T-cell (primary cell): ENCODE measurements at regions not wholly inside any gene's neighbourhood (a gene's known extent, or its start where the extent isn't known, plus 50 kb on each side); places are given as distances from the start of the nearest gene placed in this dataset.

Experiments
- ATAC-seq, 4 experiments: fragments of 200-7000 bp in 3 of 4; fragments of 150-1000 bp in 1 of 4; cut with Tn5 transposase; replicated peaks in 1 of 4; 1 replicate in 3 of 4; 2 replicates in 1 of 4; pipeline ENCODE4 v1.10.0; 2021; ENCODE audit warnings: moderate library complexity in 3 of 4, mild to moderate bottlenecking in 2 of 4, moderate number of reproducible peaks in 1 of 4
- CTCF ChIA-PET, 2 donors: fragments of 300-600 bp; sonication (Branson Sonifier 250); formaldehyde crosslinking; loops; one replicate each; lab custom pipeline; 2022; ENCODE audit warnings: antibody characterized with exemption in 2 of 2; lab: Charles Lee
- POLR2A ChIA-PET, 2 donors: fragments of 300-600 bp; sonication (Branson Sonifier 250); formaldehyde crosslinking; loops; one replicate each; lab custom pipeline; 2022; ENCODE audit warnings: antibody characterized with exemption in 2 of 2; lab: Charles Lee
- DNase-seq, 35 experiments: peaks; one replicate each; pipeline versions ENCODE4 v3.0.0 to v3.0.0-alpha.2; 2013 to 2023
- H3K27ac ChIP-seq: one replicate; pipeline ENCODE4 v1.5.1; 2013; ENCODE audit warnings: low read length
- H3K27me3 ChIP-seq, 2 experiments: replicated peaks in 1 of 2; 1 replicate in 1 of 2; 2 replicates in 1 of 2; pipeline versions ENCODE4 v1.6.1 to v1.7.0; 2013; ENCODE audit warnings: low read length in 1 of 2, mixed read lengths in 1 of 2; ENCODE audit not compliant: control insufficient read depth in 2 of 2, insufficient read depth in 2 of 2; ENCODE audit errors: extremely low read depth in 1 of 2
- H3K36me3 ChIP-seq, 2 donors: 1 replicate in 1 of 2; 2 replicates in 1 of 2; pipeline versions ENCODE4 v1.6.1 to v1.7.0; 2013; ENCODE audit warnings: low read length in 1 of 2; ENCODE audit not compliant: control insufficient read depth in 2 of 2, insufficient read depth in 1 of 2; ENCODE audit errors: extremely low read depth in 1 of 2
- H3K4me1 ChIP-seq, 2 experiments: 1 replicate in 1 of 2; 2 replicates in 1 of 2; pipeline versions ENCODE4 v1.6.1 to v1.7.0; 2013; ENCODE audit warnings: low read length in 2 of 2, mixed read lengths in 1 of 2; ENCODE audit not compliant: insufficient read depth in 2 of 2, control insufficient read depth in 1 of 2; ENCODE audit errors: extremely low read depth in 1 of 2
- H3K4me3 ChIP-seq, 2 donors: 1 replicate in 1 of 2; 2 replicates in 1 of 2; pipeline versions ENCODE4 v1.5.1 to v1.7.0; 2013; ENCODE audit warnings: mild to moderate bottlenecking in 2 of 2, low read length in 1 of 2, moderate library complexity in 1 of 2; ENCODE audit not compliant: control insufficient read depth in 1 of 2; ENCODE audit errors: extremely low read depth in 1 of 2
- H3K9me3 ChIP-seq: 2 replicates; pipeline ENCODE4 v1.7.0; 2013
- H3K27ac Mint-ChIP-seq, 2 donors: one replicate each; pipeline ENCODE4 v1.8.0; 2020 to 2021; ENCODE audit warnings: mild to moderate bottlenecking in 2 of 2, mixed read lengths in 2 of 2
- H3K27me3 Mint-ChIP-seq, 2 donors: one replicate each; pipeline ENCODE4 v1.8.0; 2021 to 2022; ENCODE audit warnings: mixed read lengths in 2 of 2
- H3K36me3 Mint-ChIP-seq: one replicate; pipeline ENCODE4 v1.8.0; 2021; ENCODE audit warnings: mixed read lengths
- H3K4me1 Mint-ChIP-seq, 3 donors: one replicate each; pipeline ENCODE4 v1.8.0; 2020 to 2022; ENCODE audit warnings: mixed read lengths in 3 of 3, mild to moderate bottlenecking in 1 of 3
- H3K4me3 Mint-ChIP-seq, 3 donors: one replicate each; pipeline ENCODE4 v1.8.0; 2020 to 2022; ENCODE audit warnings: mild to moderate bottlenecking in 3 of 3, mixed read lengths in 3 of 3, moderate library complexity in 3 of 3
- H3K9me3 Mint-ChIP-seq, 3 donors: one replicate each; pipeline ENCODE4 v1.8.0; 2020 to 2022; ENCODE audit warnings: mixed read lengths in 3 of 3
- WGBS: methylation state at CpG from one replicate; pipeline ENCODE4 v1.1.5; 2013; ENCODE audit warnings: missing lambda C conversion rate; ENCODE audit not compliant: insufficient coverage; 5-methylcytosine and 5-hydroxymethylcytosine counted together

DNA sequence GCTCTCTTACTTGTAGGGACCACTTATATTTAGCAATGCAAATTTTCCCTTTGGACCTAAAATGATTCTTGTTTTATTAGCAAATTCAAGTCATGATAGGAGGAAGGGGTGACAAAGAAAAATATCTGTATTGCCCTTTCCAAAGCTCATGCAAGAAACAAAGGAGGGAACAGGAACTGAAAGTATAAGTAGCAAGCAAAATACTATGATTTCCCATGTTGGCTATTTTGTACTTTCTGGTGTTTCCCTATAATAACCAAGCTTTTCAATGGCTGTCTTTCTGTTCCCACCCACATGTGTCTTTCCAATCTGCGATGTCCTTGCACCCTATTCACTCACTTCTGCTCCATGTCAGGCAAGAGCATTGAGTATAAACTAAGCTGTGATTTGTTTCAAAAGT is 279.7 kb downstream of the RNF144A start:
- Histone ChIP-seq H3K9me3 (no peaks in the 10 kb centered on the region), H3K36me3 (no peaks in the 10 kb centered on the region), H3K27me3 (no peaks in the 10 kb centered on the region), H3K4me3 (no peak overlapping the region), H3K4me1 (no peaks in the 10 kb centered on the region), H3K27ac (no peak overlapping the region)
- no peak for DNase-seq
- Mint-ChIP-seq H3K36me3 (peaks cover 3% of the 10 kb centered on the region), H3K4me3 (no peak overlapping the region), H3K9me3 (no peaks in the 10 kb centered on the region), H3K27ac (no peak overlapping the region), H3K27me3 (no peaks in the 10 kb centered on the region), H3K4me1 (no peaks in the 10 kb centered on the region)
- no CpG with 5 or more reads among the region's 1 CpG for WGBS
- ChIA-PET POLR2A (no interaction called here), CTCF (no interaction called here)
- no peak for ATAC-seq

DNA sequence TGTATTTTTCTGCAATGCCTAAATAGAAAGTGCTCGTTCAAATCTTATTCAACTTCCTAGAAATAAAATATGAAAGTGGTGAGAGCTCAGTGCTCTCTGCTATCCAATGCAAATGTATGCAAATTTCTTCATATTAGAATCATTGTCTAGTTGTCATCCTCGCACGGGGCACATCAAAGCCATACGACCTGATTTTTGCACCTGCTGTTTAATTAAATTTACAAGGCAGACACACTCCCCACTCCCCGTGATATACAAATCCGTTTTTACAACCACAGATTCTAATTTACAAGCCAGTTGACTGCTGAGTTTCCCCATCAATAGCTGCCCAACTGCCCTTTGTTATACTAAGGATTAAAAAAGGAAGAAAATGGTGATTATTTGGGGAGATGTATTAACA is 284.6 kb downstream of the RNF144A start:
- Mint-ChIP-seq H3K36me3 (peaks cover 3% of the 10 kb centered on the region), H3K4me3 (no peak overlapping the region), H3K27ac (no peak overlapping the region), H3K4me1 (no peaks in the 10 kb centered on the region), H3K27me3 (no peaks in the 10 kb centered on the region), H3K9me3 (no peaks in the 10 kb centered on the region)
- Histone ChIP-seq H3K4me1 (no peaks in the 10 kb centered on the region), H3K27ac (no peak overlapping the region), H3K27me3 (peaks cover 0 to 4% of the 10 kb centered on the region in 2 experiments), H3K36me3 (no peaks in the 10 kb centered on the region), H3K4me3 (no peak overlapping the region), H3K9me3 (no peaks in the 10 kb centered on the region)
- ChIA-PET CTCF (interaction anchor here in 1 of 2 donors (1.0 kb wide), 1 partner anchor 1486 kb away, joined by 4 read pairs; no protein-coding TSS in a partner anchor), POLR2A (interaction anchor here in 1 of 2 donors (0.6 kb wide), 1 partner anchor 88 kb away, joined by 4 read pairs; no protein-coding TSS in a partner anchor)
- 69% methylated on average over 3 of the region's 6 CpGs for whole genome bisulfite sequencing
- no peak for ATAC-seq
- DNase-seq: no peak

DNA sequence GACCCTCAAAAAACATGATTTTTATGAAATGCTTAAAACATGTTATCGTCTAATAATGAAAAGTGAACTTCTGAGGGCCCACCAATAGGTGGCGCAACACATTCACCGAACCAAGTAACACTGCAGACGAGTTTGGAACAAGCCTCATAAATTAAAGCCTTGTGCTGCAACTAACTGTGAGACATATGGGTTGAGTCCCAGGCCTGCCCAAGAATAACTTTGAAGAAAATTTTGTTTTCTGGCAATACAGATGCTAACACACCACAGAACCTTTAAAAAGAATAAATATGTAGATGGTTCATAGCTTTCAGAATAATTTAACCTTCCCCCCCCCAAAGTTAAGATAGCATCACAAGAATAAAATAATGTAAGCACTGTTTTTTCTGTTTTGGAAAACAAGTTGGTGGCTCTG is 285.9 kb downstream of the RNF144A start:
- Histone ChIP-seq H3K9me3 (no peaks in the 10 kb centered on the region), H3K4me1 (no peaks in the 10 kb centered on the region), H3K36me3 (no peaks in the 10 kb centered on the region), H3K27ac (no peak overlapping the region), H3K27me3 (peaks cover 0 to 4% of the 10 kb centered on the region in 2 experiments), H3K4me3 (no peak overlapping the region)
- Mint-ChIP-seq H3K27ac (no peak overlapping the region), H3K4me3 (no peak overlapping the region), H3K36me3 (peaks cover 3% of the 10 kb centered on the region), H3K27me3 (no peaks in the 10 kb centered on the region), H3K9me3 (no peaks in the 10 kb centered on the region), H3K4me1 (no peaks in the 10 kb centered on the region)
- POLR2A ChIA-PET: interaction anchor here in 1 of 2 donors (0.6 kb wide), 1 partner anchor 9 kb away, joined by 3 read pairs; no protein-coding TSS in a partner anchor
- CTCF ChIA-PET: interaction anchor here (0.6 to 1.1 kb wide), 15 partner anchors 14 to 1822 kb away, joined by 3 to 10 read pairs (median 4); no protein-coding TSS in a partner anchor
- WGBS: 22% methylated on average over 3 of the region's 4 CpGs
- ATAC-seq (peak in 3 of 4 experiments; percentile 41 to 60 (median 55)), DNase-seq (peak in 33 of 35 experiments; percentile 4 to 77 (median 48))

DNA sequence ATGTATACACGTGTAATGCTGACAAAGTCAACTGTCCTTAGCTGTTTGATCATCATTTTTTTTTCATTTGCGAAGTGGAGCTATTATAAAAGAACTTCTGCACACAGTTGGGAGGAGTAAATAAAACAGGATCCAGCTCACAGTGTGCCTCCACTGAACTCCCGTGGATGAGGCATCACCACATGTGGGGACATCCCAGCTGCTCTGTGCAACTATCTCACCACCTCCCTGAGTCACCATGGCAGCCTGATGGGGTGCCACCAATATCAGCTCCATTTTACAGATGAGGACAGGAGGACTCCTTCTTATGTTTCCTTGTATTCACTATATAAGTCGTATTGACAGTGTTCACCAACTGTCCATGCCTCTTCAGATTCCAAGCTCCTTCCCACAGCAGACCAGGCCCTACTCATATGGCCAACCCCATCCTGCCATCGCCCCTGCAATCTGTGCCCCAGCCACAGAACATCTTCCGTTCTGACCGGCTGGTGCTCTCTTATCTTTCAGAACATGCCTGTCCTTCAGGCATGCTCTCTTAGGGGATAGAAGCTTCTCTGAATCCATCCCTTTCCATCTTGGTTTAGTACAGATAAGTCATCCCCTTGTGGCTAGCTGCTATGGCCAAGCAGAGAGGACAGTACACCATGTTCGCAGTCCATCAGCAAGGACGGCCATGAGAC is 288.1 kb downstream of the RNF144A start:
- POLR2A ChIA-PET: interaction anchor here in 1 of 2 donors (0.6 kb wide), 1 partner anchor 1314 kb away, joined by 3 read pairs; no protein-coding TSS in a partner anchor
- no peaks in the 10 kb centered on the region for H3K36me3 Mint-ChIP-seq

DNA sequence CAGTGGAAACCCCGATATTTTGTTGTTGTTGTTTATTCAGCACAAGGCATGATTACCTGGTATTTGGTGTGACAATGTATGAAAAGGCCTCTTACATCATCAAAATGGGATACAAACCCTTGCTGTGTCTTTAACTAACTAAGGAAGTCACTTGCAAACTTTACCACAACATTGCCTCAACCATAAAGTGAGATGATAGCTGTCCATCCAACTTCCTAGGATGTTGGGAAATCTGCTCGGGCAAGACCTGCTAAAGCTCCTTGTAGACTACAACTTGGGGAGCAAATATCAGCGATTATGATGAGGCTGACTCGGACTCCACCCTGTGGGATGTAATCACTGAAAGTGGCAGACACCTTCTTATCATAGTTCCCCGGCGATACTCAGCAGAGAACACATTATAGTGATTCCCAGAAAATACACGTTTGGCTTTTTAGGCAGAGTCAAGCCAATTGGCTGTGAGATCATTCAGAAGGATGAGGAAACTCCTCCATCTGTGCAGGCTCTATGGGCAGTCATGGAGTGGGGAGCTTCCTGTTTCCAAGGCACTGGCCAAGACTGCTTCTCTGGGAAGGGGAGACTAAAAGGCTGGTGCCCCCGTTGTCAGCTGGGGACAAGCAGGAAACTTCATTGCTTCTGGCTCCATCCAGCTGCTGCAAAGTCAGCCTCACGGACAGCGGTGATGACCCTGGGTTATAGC is 289.0 kb downstream of the RNF144A start:
- no peaks in the 10 kb centered on the region for H3K4me1 ChIP-seq
- CTCF ChIA-PET: interaction anchor here in 1 of 2 donors (1.0 to 1.6 kb wide), 2 partner anchors 7 to 1479 kb away, joined by 3 to 5 read pairs; no protein-coding TSS in a partner anchor
- H3K27ac Mint-ChIP-seq: no peak overlapping the region

More for the DNA sequence above, 288.1 kb downstream of the RNF144A start:
- 67% methylated on average over 5 of the region's 9 CpGs for WGBS
- Histone ChIP-seq H3K4me1 (no peaks in the 10 kb centered on the region), H3K27ac (no peak overlapping the region), H3K9me3 (no peaks in the 10 kb centered on the region), H3K4me3 (no peak overlapping the region), H3K36me3 (no peaks in the 10 kb centered on the region), H3K27me3 (peaks cover 0 to 4% of the 10 kb centered on the region in 2 experiments)
- no peaks in the 10 kb centered on the region for H3K9me3 Mint-ChIP-seq
- DNase-seq (no peak), ATAC-seq (no peak)
- no peaks in the 10 kb centered on the region for H3K4me1 Mint-ChIP-seq
- CTCF ChIA-PET: interaction anchor here in 1 of 2 donors (1.6 kb wide), 1 partner anchor 8 kb away, joined by 5 read pairs; no protein-coding TSS in a partner anchor
- H3K4me3 Mint-ChIP-seq: no peak overlapping the region
- no peak overlapping the region for H3K27ac Mint-ChIP-seq
- H3K27me3 Mint-ChIP-seq: no peaks in the 10 kb centered on the region

DNA sequence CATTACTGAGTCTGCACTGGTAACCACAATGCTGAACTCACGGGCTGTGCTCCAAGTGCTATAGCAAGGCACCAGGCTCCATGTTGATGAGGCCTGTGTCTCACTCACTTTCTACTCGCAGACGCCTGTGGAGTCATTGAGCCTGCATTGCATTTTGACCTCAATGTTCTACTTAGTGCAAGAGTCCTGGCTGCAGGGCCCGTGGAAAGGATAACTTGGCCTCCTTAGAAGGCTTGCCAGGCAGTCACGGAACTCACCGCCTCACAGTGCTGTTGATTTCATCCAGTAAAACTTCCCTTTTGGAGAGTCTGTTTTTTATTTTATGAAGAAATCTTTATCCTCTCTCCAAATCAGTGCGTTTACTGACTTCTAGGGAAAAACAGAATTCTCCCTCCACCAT is 290.4 kb downstream of the RNF144A start:
- H3K4me1 ChIP-seq: no peaks in the 10 kb centered on the region
- H3K27me3 ChIP-seq: peaks cover 0 to 4% of the 10 kb centered on the region in 2 experiments
- Mint-ChIP-seq H3K27me3 (no peaks in the 10 kb centered on the region), H3K36me3 (no peaks in the 10 kb centered on the region), H3K9me3 (no peaks in the 10 kb centered on the region), H3K27ac (no peak overlapping the region), H3K4me1 (no peaks in the 10 kb centered on the region), H3K4me3 (no peak overlapping the region)
- ATAC-seq (no peak), DNase-seq (no peak)
- H3K27ac ChIP-seq: no peak overlapping the region
- H3K4me3 ChIP-seq: no peak overlapping the region
- 87% methylated on average over 3 of the region's 7 CpGs for WGBS
- H3K36me3 ChIP-seq: no peaks in the 10 kb centered on the region
- no peaks in the 10 kb centered on the region for H3K9me3 ChIP-seq
- ChIA-PET POLR2A (no interaction called here), CTCF (no interaction called here)

More for the DNA sequence above, 289.0 kb downstream of the RNF144A start:
- no peak overlapping the region for H3K4me3 Mint-ChIP-seq
- 84% methylated on average over 6 of the region's 10 CpGs for WGBS
- no peaks in the 10 kb centered on the region for H3K9me3 Mint-ChIP-seq
- Histone ChIP-seq H3K4me3 (no peak overlapping the region), H3K9me3 (no peaks in the 10 kb centered on the region), H3K36me3 (no peaks in the 10 kb centered on the region), H3K27ac (no peak overlapping the region), H3K27me3 (peaks cover 0 to 4% of the 10 kb centered on the region in 2 experiments)
- H3K27me3 Mint-ChIP-seq: no peaks in the 10 kb centered on the region
- POLR2A ChIA-PET: no interaction called here
- no peaks in the 10 kb centered on the region for H3K36me3 Mint-ChIP-seq
- no peaks in the 10 kb centered on the region for H3K4me1 Mint-ChIP-seq
- DNase-seq (no peak), ATAC-seq (no peak)
